HepG2 (cell line): ENCODE measurements at regions not wholly inside any gene's neighbourhood (a gene's known extent, or its start where the extent isn't known, plus 50 kb on each side); places are given as distances from the start of the nearest gene placed in this dataset.

Experiments used
- ATAC-seq: fragments of 200-7000 bp; cut with Tn5 transposase; 3 replicates; pipeline ENCODE4 v1.9.1; 2020; ENCODE audit warnings: mild to moderate bottlenecking, moderate library complexity
- BruUV-seq: library from RNA; stranded (reverse); fragments of 400-500 nt; replicated peaks from 2 replicates; lab custom pipeline; 2021; lab: Mats Ljungman, UMichigan
- CTCF ChIA-PET: fragments of 300-600 bp; formaldehyde crosslinking; extraction: SDS; loops from one replicate; lab custom pipeline; 2021; ENCODE audit warnings: low total read pairs, inconsistent platforms, low intra/inter-chr PET ratio; lab: Yijun Ruan, JAX
- POLR2A ChIA-PET: fragments of 350-600 bp; sonication (Branson Sonifier 250); formaldehyde crosslinking; loops from one replicate; lab custom pipeline; 2020; ENCODE audit warnings: antibody characterized with exemption, inconsistent platforms; lab: Yijun Ruan, JAX
- DNase-seq: peaks from one replicate; pipeline ENCODE4 v3.0.0-alpha.2; 2015; ENCODE audit warnings: low spot score
- FAIRE-seq: peaks from 3 replicates; lab custom pipeline; 2011; peaks lifted over from hg19 to GRCh38; lab: Jason Lieb, UNC
- H2AFZ ChIP-seq: one replicate; pipeline ENCODE4 v1.6.1; 2011; ENCODE audit warnings: low read length, inconsistent platforms
- H3K27ac ChIP-seq: fragments of 300-600 bp; 3 replicates; pipeline ENCODE4 v1.8.0; 2011; ENCODE audit warnings: mixed run types, mild to moderate bottlenecking, mixed read lengths, low read length, inconsistent platforms; ENCODE audit not compliant: insufficient read depth; ENCODE audit errors: extremely low read length
- H3K27me3 ChIP-seq, 2 experiments: fragments of 200-600 bp in 1 of 2; 2 replicates in 1 of 2; 3 replicates in 1 of 2; pipeline versions ENCODE4 v1.6.0 to v1.8.0; 2011; ENCODE audit warnings: low read length in 2 of 2, mild to moderate bottlenecking in 2 of 2, moderate library complexity in 2 of 2, inconsistent platforms in 1 of 2; ENCODE audit not compliant: insufficient read depth in 2 of 2, control insufficient read depth in 1 of 2
- H3K36me3 ChIP-seq, 2 experiments: fragments of 200-600 bp in 1 of 2; replicated peaks in 1 of 2; 2 replicates in 1 of 2; 3 replicates in 1 of 2; pipeline versions ENCODE4 v1.5.1 to v1.8.0; 2011; ENCODE audit warnings: low read length in 2 of 2, inconsistent platforms in 1 of 2; ENCODE audit not compliant: insufficient read depth in 2 of 2, control insufficient read depth in 1 of 2
- H3K4me1 ChIP-seq: 2 replicates; pipeline ENCODE4 v1.5.1; 2012; ENCODE audit warnings: low read length, inconsistent platforms; ENCODE audit not compliant: insufficient read depth
- H3K4me2 ChIP-seq: 2 replicates; pipeline ENCODE4 v1.6.0; 2011; ENCODE audit warnings: low read depth, low read length, inconsistent platforms
- H3K4me3 ChIP-seq, 3 experiments: fragments of 200-600 bp in 1 of 3; sonication (generic), shearing (Covaris generic) in 1 of 3; replicated peaks in 1 of 3; 2 replicates each; pipeline ENCODE4 v1.5.1; 2011 to 2016; ENCODE audit warnings: low read length in 3 of 3, inconsistent platforms in 2 of 3, low read depth in 2 of 3, mild to moderate bottlenecking in 2 of 3, control low read depth in 1 of 3, mixed read lengths in 1 of 3; ENCODE audit not compliant: insufficient read depth in 1 of 3
- H3K79me2 ChIP-seq: one replicate; pipeline ENCODE4 v1.6.1; 2011; ENCODE audit warnings: low read length, inconsistent platforms; ENCODE audit not compliant: insufficient read depth
- H3K9ac ChIP-seq: 2 replicates; pipeline ENCODE4 v1.6.0; 2011; ENCODE audit warnings: mild to moderate bottlenecking, low read depth, low read length, inconsistent platforms; ENCODE audit not compliant: insufficient read depth
- H3K9me3 ChIP-seq: 2 replicates; pipeline ENCODE4 v1.5.1; 2012; ENCODE audit warnings: mild to moderate bottlenecking, low read length
- H4K20me1 ChIP-seq: 2 replicates; pipeline ENCODE4 v1.6.0; 2011; ENCODE audit warnings: inconsistent platforms, mild to moderate bottlenecking, low read length, moderate library complexity; ENCODE audit not compliant: insufficient read depth
- ATF6 ChIP-seq: sonication (generic); formaldehyde crosslinking; conservative IDR thresholded peaks from 2 replicates; pipeline ENCODE4 v1.4.0; 2020; ENCODE audit warnings: missing genetic modification reagents
- BRF2 ChIP-seq: sonication (generic); formaldehyde crosslinking; IDR thresholded peaks from 2 replicates; pipeline ENCODE4 v1.8.1; 2022; ENCODE audit warnings: mild to moderate bottlenecking, missing genetic modification reagents
- CAMTA2 ChIP-seq: sonication (generic); formaldehyde crosslinking; IDR thresholded peaks from 2 replicates; pipeline ENCODE4 v1.4.0; 2020; ENCODE audit warnings: mild to moderate bottlenecking, missing genetic modification reagents, borderline replicate concordance
- IRF1 ChIP-seq: sonication (generic); formaldehyde crosslinking; IDR thresholded peaks from 2 replicates; pipeline ENCODE4 v1.4.0; 2020; ENCODE audit warnings: low read depth, mild to moderate bottlenecking, missing genetic modification reagents
- MXD1 ChIP-seq: sonication (generic); formaldehyde crosslinking; IDR thresholded peaks from 2 replicates; pipeline ENCODE4 v1.4.0; 2020; ENCODE audit warnings: mild to moderate bottlenecking, missing genetic modification reagents
- NFKB2 ChIP-seq: sonication (generic); formaldehyde crosslinking; IDR thresholded peaks from 2 replicates; pipeline ENCODE4 v1.4.0; 2020; ENCODE audit warnings: missing genetic modification reagents, borderline replicate concordance
- NR3C1 ChIP-seq: sonication (generic); formaldehyde crosslinking; IDR thresholded peaks from 2 replicates; pipeline ENCODE4 v1.4.0; 2020; ENCODE audit warnings: missing genetic modification reagents
- PLSCR1 ChIP-seq: sonication (generic); formaldehyde crosslinking; IDR thresholded peaks from 2 replicates; pipeline ENCODE4 v1.5.0; 2020; ENCODE audit warnings: missing genetic modification reagents, mild to moderate bottlenecking, borderline replicate concordance
- SALL2 ChIP-seq: sonication (generic); formaldehyde crosslinking; IDR thresholded peaks from 2 replicates; pipeline ENCODE4 v1.8.1; 2023; ENCODE audit warnings: mild to moderate bottlenecking, missing genetic modification reagents, inconsistent platforms
- TOE1 ChIP-seq: sonication (generic); formaldehyde crosslinking; IDR thresholded peaks from 2 replicates; pipeline ENCODE4 v1.4.0; 2020; ENCODE audit warnings: mild to moderate bottlenecking, missing genetic modification reagents
- ZFP36 ChIP-seq: fragments of 150-350 bp; IDR thresholded peaks from 2 replicates; pipeline ENCODE4 v1.6.1; 2018; ENCODE audit warnings: borderline replicate concordance, low read length, low read depth; ENCODE audit not compliant: partially characterized antibody
- ZKSCAN5 ChIP-seq: sonication (generic); formaldehyde crosslinking; IDR thresholded peaks from 2 replicates; pipeline ENCODE4 v1.5.1; 2020; ENCODE audit warnings: mild to moderate bottlenecking, missing genetic modification reagents
- ZNF251 ChIP-seq: sonication (generic); formaldehyde crosslinking; IDR thresholded peaks from 2 replicates; pipeline ENCODE4 v1.9.0; 2021; ENCODE audit warnings: mild to moderate bottlenecking, missing genetic modification reagents
- ZNF253 ChIP-seq: sonication (generic); formaldehyde crosslinking; IDR thresholded peaks from 2 replicates; pipeline ENCODE4 v1.8.0; 2022; ENCODE audit warnings: mild to moderate bottlenecking, missing genetic modification reagents, borderline replicate concordance
- ZNF546 ChIP-seq: sonication (generic); formaldehyde crosslinking; conservative IDR thresholded peaks from 2 replicates; pipeline ENCODE4 v1.8.1; 2023; ENCODE audit warnings: mild to moderate bottlenecking, missing genetic modification reagents
- ZNF644 ChIP-seq: IDR thresholded peaks from 2 replicates; pipeline ENCODE4 v1.6.1; 2016; ENCODE audit warnings: low read depth
- ZNF703 ChIP-seq: sonication (generic); formaldehyde crosslinking; IDR thresholded peaks from 2 replicates; pipeline ENCODE4 v1.5.1; 2020; ENCODE audit warnings: missing genetic modification reagents, mild to moderate bottlenecking, moderate library complexity, borderline replicate concordance
- ZNF784 ChIP-seq: sonication (generic); formaldehyde crosslinking; IDR thresholded peaks from 2 replicates; pipeline ENCODE4 v1.5.1; 2020; ENCODE audit warnings: missing genetic modification reagents, mild to moderate bottlenecking, borderline replicate concordance
- WGBS: methylation state at CpG from one replicate; pipeline ENCODE4 v1.1.6; 2017; ENCODE audit warnings: low lambda C conversion rate; 5-methylcytosine and 5-hydroxymethylcytosine counted together
- in situ Hi-C: cut with HindIII; loops from 2 replicates; pipeline ENCODE4 v1.10.0; 2017; ENCODE audit warnings: low pct_unique_long_range_greater_than_20kb; ENCODE audit not compliant: extremely low pct_ligation_motif_present
- intact Hi-C: fragments of 100-400 bp; cut with micrococcal nuclease; formaldehyde crosslinking; loops from one replicate; pipeline ENCODE4 v1.10.0; 2022; ENCODE audit not compliant: unreplicated experiment

- TF ChIP-seq TOE1 (CRISPR knock-in tag): no peak
Measured at GRCh38 chrY:7814361-7814760, 902.8 kb upstream of the AMELY start (continued).

- H3K79me2 ChIP-seq: no peaks in the 10 kb centered on the region
- no peaks in the 10 kb centered on the region for H4K20me1 ChIP-seq
- no peaks in the 10 kb centered on the region for H3K27me3 ChIP-seq
- no peak for ATAC-seq
- ChIA-PET POLR2A (no interaction called here), CTCF (no interaction called here)
- no peak for DNase-seq
- no peak overlapping the region for H3K27ac ChIP-seq
- H2AFZ ChIP-seq: no peak overlapping the region
- intact Hi-C loops: no loop called here
- in situ Hi-C loops: no loop called here
- no TSS peak for BruUV-seq
- H3K4me1 ChIP-seq: no peaks in the 10 kb centered on the region
- no peak overlapping the region for H3K4me3 ChIP-seq
- H3K9me3 ChIP-seq: no peaks in the 10 kb centered on the region
- WGBS: 0% methylated on average over 1 of the region's 1 CpG
- H3K9ac ChIP-seq: no peak overlapping the region
- TF ChIP-seq BRF2 (CRISPR knock-in tag) (no peak), IRF1 (no peak), ZNF784 (CRISPR knock-in tag) (no peak), ZNF251 (no peak), NFKB2 (CRISPR knock-in tag) (no peak), ZNF546 (CRISPR knock-in tag) (no peak), PLSCR1 (no peak), CAMTA2 (CRISPR knock-in tag) (no peak), ZNF644 (CRISPR knock-in tag) (no peak), ZNF253 (CRISPR knock-in tag) (no peak), SALL2 (CRISPR knock-in tag) (no peak), MXD1 (no peak), ZKSCAN5 (CRISPR knock-in tag) (no peak), ATF6 (CRISPR knock-in tag) (no peak), NR3C1 (no peak), ZFP36 (no peak), ZNF703 (CRISPR knock-in tag) (no peak)
- no peak for FAIRE-seq
- H3K36me3 ChIP-seq: no peaks in the 10 kb centered on the region
- H3K4me2 ChIP-seq: no peak overlapping the region
Measured at GRCh38 chrY:7810359-7810758, 898.8 kb upstream of the AMELY start.
